GM19025 (cell line): ENCODE measurements at regions not wholly inside any gene's neighbourhood (a gene's known extent, or its start where the extent isn't known, plus 50 kb on each side); places are given as distances from the start of the nearest gene placed in this dataset.

Experiments used
- ATAC-seq: cut with Tn5 transposase; IDR thresholded peaks from one replicate; pipeline ENCODE4 v1.9.1; 2021; ENCODE audit warnings: mild to moderate bottlenecking, low read depth, moderate library complexity; ENCODE audit not compliant: unreplicated experiment

DNA sequence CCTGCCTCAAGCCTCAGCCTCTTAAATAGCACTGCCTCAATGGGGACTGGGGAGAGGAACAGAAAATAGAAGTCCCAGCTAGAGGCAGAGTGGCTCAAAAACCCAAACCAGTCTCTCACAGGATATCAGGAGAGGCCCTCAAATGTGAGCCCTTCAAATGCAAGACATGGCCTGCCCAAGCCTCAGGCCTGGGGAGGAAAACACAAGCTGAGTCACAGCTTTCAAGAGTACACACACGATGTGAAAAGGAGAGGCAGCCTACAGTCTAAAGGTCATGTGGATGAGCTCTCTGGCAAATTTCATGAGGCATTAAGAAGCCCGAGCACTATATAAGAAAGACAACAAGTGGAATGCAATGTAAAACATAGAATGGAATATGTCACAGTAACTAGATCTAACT lies 316.6 kb upstream of the MEX3C start:
- ATAC-seq, result no peak

DNA sequence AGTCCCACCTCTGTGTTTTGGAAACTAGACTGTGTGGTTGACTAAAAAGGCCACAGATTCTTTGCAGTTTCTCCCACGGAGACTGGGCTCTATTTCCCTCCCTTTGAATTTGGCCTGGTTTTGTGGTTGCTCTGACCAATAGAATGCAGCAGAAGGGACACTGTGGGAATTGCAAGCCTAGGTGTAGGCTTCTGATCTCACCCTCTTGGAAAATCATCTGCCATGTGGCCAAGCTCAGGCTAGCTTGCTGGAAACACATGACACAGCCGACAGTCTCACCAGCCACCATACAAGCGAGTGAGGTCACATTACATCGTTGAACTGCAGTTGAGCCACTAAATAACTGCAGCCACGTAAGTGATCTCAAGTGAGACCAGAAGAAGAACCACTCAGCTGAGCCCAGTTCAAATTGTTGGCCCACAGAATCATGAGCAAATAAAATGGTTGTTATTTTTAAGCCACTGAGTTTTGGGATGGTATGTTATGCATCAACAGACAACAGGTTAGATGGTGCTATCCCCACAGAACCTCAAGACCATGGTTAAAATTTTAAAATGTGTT lies 319.1 kb upstream of the MEX3C start:
- no peak for ATAC-seq

DNA sequence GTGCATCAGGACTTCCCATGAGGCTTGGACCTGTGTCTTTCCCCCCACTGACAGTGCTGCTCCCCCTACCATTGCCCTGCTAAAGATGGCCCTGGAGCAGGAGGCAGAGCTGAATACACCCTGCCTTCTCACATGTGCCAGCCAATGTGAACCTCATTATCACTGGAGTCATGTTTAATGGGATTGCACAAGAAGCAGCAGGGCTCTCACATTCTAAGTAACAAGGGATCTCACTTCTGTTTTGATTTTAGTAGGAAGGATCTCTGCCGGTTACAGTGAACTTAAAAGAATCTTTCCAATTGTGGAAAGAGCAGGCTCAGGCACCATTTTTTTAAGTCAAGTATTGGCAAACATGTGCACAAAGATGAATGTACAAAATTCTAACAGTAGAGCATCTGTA lies 322.1 kb upstream of the MEX3C start:
- ATAC-seq, result no peak

DNA sequence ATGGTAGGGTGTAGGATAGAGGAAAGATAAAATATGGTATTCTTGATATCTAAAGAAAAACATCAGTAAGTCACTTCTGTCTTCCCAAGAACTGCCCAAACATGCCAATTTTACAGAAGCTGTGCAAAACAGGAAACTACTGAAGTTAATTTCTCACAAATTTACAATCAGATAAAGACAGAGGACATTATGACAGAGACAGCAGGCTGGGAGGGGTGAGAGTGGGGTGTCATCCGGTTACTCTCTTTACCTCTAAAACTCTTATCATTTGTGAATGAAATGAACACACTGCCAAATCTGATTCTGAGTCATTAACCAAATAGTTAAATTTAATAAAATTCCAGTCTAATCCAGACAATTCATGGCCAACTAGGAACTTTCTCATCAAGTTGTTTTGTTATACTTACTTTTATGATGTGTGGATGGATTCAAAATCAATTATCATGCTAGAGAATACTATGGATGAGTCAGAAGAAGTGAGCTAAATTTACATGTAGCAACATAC lies 323.2 kb upstream of the MEX3C start:
- ATAC-seq, result no peak

DNA sequence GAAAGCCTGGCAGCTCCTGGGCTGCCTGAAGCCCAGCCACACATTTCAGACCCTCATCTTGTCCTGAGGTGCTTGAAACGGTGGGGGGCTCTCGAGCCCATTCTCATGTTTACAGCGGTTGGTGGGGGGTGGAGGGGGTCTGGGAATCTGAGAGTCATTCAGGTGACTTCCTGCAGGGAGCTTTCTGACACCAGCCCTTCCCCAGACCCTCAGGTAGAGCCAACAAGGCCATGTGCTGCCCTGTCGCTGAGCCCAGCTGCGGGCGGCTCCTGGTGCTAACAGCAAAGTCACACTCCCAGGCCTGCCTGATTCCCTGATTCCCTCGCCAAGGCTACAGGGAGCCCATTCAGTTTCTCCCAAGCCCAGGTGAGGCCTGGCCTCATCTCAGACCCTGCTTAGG lies 324.9 kb upstream of the MEX3C start:
- ATAC-seq, result no peak

DNA sequence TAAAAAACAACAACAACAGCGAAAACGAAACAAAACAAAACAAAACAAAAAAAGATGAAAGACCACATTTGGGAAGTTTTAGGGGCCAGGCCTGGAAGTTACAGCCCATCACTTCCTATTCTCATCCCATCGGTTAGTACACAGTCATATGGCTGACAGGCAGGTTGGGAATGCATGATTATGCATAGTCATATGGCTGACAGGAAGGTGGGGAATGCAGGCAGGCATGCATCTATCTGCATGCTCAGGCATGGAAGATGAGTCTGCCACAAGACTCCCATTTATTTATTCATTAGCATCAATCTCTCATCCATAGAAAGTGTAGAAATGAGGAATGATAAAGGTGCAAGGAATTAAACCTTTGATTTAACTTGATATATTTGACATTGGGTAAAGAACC lies 325.3 kb upstream of the MEX3C start:
- ATAC-seq, result no peak

DNA sequence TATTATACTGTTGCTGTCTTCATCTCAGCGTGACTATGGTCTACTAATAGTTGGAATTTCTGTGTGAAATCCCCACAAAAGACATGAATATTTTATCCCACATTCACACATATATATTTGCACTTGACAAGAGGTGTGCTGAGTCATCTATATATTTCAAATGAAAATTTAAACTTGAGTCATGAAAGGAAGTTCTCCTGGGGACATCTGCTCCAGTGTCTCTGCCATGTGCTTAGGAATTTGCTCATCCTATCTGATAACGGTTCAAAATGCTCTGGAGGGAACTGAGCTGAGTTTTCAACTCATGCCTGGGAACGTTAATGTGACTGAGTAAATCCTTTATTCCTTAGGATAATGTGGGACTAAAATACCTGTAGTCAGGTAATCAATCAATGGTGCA lies 326.2 kb upstream of the MEX3C start:
- no peak for ATAC-seq

DNA sequence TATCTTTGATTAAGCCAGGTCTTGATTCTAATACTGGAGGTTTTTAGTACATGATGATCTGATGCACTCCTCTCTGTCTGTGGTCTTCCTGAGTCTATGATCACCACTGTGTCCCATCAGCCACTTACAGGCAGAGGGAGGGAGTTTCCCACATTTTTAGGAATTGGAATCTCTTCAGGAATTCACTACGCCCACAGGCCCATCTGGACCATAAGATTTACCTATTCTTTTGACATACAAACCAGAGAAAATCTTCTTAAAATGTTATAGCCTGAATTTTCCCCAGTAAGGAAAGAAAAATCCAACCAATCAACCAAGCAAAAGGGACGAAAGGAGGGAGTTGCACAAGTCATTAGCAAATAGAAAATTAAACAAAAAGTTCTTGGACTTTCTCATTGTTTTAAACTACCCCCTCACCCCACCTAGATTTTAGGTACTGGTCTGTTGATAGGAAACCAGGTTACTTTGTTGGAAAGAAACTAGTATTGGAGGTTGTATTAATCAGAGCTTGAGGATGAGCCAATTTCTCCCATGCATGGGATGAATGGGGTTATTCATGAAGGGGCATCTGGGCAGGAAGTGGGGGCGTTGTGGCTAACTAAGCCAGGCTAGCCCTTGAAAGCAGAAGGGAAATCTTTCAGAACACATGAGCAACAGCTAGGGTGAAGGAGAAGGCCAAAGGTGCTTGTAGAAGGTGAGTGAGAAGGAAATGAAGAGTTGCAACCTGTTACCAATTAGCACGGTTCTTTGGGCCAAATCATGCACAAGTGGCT lies 328.2 kb upstream of the MEX3C start:
- ATAC-seq, result no peak

DNA sequence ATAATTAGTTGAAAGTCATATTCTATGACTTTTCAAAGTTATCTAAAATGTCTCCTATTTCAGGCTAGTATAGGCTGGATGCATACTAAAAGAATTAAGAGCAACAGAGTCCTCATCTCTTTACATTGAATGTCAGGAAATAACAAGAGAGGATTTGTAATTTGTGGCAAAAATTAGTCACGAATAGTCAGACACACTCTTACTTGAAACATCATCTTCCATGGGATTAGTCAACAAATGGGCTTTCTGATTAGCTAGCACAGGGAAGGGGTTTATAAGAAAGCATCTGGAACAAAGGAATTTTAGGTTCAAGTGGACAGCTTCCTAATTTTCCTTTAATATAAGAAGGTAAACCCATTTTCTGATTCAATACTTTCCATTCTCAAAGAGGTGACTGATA lies 330.3 kb upstream of the MEX3C start:
- no peak for ATAC-seq

DNA sequence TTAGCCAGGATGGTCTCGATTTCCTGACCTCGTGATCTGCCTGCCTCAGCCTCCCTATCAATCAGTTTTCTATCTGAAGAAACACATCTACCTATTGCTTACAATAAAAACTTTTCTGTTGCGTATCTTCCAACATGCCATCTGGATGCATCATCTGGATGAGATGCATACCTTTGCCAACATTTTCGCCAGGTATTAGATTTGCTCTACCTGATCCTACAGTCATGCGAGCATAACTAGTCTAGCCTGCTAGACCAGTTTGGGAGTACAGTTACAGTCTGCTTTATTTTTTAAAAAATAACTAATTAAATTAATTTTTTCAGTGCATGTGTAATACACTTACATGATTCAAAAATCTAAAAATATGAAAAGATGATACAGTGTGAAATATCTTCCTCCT lies 334.0 kb upstream of the MEX3C start:
- ATAC-seq, result no peak

DNA sequence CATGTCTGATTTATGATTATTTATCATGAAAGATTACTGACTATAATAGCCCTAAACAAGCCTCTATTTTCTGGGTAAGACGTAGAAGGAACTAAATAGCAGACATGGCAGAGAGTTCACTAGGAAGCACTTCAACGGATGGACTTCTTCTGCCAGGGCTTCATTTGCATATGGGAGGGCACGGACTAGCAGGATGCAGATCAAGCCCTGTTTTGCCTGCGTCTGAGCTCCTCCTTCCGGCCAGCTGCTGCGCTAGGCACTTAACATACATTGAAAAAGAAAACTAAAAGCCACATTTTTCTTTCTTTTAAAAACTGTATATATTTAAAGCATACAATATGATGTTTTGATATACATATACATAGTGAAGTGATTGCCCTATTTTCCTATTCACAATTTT lies 340.0 kb upstream of the MEX3C start:
- peak; percentile 94 for ATAC-seq

DNA sequence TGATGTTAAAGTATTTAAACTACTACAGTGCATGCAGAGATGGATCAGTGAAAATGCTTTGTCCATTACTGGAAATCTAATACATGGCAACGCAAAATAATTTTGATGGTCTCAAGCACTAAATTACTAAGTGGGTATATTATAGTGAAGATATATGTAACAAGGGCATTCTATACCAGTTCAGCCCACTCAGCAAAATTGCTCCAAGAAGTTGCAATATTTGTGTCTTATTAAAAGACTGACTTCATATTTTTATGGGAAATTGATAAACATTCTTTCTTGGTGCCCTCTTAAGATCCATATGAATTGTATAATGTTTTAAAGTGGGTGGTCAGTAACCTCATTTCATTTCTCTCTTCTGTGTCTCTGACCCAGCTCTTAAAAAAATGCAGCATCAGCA lies 343.1 kb upstream of the MEX3C start:
- no peak for ATAC-seq

DNA sequence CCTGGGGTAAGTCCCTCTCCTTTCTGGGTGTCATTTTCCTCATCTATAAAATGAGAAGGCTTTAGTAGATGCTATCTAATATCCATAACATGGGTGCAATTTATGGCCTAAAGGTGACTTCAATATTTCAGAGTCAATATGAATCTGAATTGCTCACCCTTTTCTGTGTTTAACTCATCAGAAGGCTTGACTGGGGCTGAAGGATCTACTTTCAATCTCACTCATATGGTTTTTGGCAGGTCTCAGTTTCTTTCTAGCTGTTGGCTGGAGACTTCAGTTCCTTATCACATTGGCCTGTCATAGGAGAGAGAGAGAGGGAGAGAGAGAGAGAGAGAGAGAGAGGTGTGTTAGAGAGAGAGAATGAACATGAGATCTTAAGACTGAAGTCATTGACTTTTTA lies 343.7 kb upstream of the MEX3C start:
- no peak for ATAC-seq

DNA sequence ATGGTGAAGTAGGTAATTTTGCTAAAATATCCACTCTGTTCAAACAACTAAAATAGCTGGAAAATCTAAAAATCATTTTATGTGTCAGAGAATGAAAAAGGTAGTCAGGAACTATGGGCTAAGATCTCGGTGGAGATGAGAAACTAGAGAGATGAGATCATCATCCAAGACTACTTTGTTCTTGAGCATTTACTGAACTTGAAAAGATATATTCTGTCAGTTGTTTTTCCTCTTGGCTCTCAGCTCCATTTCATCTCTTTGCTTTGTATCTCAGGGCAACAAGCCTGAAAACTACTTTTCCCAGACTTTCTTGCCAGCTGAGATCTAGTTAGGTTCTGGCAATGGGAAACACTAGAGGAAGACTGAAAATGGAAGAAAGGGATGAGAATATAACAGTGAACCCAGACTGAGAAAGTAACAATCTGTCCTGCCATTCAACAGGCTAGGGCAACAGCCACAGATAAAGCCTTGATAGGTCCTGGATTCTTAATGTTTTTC lies 346.2 kb upstream of the MEX3C start:
- ATAC-seq, result no peak

DNA sequence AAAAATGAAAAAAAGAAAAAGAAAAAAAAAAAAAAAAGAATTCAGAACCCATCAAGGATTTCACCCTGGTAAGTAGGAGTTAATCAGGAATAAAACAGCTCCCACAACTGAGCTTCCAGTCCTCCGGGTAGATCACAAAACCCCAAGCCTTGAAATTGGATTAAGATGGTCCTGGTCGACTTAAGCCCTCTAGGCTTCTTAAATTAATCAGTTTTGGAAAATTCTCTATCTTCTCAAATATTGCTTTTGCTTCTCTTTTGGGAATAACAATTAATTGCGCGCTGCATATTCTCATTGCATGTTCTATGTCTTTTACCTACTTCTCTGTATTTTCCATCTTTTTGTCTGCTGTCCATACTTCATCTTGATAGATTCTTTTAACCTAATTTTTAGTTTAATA lies 348.0 kb upstream of the MEX3C start:
- ATAC-seq, result no peak

DNA sequence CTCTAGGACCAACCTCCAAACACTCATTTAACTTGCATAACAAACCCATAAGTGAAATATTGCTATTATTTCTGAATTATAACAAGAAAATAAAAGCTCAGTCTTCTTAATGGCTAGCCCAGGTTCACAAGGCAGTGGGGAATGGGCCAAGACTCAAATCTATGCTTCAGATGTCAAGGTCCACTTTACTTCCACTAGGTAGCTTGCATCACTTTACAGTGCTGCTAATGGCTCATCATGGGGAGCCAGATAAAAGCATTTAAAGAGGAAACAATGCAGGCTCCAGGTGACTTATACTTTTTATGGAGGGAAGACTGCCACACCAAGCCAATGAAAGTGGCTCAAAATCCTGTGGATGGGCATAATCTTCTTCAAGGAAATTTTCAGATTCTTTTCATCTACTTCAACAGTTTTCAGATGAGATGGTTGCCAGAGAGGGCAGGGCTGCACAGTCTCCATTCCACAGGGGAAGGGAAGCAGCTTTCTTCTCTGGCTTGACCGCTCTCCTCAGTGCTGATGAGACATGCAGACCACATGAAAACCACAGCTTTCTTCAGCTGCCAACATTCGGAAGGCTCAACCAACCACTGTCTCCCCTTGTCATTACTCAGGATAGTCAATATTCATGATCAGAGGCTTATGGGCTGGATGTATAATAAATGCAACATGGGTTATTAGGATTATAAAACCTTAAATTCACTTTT lies 361.9 kb upstream of the MEX3C start:
- ATAC-seq, result no peak

DNA sequence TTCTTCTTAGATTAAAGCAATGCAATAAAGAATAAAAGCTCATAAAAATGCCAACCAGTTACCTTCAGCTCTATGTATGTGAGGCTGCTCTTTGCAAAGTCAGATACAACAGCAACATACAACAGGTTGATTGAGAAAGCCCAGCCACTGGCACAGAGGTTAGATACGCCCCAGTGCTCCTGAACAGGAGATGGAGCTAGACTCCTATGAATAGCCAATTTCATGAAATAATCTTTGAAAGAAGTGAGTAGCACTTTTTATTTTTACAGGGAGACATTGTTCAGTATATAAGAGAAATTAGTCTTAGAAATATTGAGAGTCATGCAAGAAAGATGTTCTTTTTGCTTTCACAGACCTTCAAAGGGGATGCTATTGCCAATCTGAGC lies 362.4 kb upstream of the MEX3C start:
- ATAC-seq, result no peak

DNA sequence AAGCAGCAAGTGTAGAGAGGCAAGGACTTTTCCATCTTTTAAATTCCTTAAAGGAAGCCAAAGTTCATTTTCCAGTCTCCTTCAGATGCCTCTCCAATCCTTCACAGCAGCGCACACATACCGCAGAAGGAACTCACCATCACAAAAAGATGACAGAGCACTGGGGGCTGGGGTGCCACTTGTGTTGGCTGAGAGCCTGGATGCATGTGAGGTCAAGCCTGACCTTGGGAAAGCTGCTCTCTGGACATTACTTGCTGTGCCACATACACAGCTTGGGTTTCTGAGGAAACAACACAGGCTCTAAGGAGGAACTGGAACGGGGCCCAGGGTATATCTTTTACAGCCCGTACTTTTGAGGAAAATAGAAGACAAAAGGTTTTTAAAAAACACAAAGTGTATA lies 364.3 kb upstream of the MEX3C start:
- no peak for ATAC-seq

DNA sequence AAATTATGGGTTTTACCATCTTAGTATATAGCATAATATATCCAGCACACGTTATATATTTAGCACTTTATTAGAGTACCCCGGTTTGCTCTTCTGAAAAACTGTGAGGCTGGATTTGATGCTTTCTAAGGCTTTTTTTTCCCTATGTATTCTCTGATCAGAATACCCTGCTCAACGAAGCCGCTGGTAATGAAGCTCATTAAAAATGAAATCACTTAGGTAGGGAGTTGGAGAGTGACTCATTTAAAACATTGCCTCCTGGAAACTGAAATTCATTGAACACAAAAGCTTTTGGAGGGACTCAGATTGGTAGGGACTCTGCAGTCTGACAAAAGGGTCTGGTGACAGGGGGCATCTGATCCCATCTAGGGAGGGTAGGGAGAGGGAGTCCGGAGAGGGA lies 365.4 kb upstream of the MEX3C start:
- ATAC-seq, result no peak

DNA sequence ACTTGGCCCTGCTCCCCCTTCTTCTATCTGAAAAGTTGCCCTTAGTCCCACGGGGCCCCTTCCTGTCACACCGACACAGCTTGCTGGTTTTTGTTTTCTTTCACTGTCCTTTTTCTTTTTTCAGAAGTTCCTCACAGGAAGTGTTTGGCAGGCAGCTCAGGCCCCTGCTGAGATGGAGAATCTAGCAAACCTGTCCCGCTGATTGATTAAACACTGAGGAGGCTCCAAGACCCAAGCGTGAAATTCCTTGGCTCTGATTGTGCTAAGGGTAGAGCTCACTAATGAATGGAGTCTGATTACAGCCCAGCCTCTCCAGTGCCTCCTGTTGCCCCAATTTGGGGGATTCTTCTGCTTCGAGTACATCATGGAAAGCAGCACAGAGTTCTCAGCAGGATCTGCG lies 365.9 kb upstream of the MEX3C start:
- no peak for ATAC-seq

DNA sequence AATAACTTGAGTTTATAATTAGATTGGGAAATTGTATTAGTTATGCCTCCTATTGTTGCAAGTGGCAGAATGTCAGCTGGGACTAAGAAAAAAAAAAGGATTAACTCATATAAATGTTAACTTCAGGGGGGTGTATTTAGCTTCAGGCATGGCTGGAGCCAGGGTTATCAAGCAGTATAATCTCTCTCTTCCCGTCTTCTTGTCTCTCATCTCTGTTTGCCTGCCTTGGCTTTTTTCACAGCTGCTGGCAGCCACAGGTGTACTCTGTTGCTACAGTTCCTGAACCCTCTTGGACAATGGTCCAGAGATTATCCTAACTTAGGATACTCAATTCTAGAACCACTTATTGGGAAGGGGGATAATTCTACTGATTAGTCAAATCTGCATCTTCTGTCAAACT lies 370.7 kb upstream of the MEX3C start:
- ATAC-seq, result no peak

DNA sequence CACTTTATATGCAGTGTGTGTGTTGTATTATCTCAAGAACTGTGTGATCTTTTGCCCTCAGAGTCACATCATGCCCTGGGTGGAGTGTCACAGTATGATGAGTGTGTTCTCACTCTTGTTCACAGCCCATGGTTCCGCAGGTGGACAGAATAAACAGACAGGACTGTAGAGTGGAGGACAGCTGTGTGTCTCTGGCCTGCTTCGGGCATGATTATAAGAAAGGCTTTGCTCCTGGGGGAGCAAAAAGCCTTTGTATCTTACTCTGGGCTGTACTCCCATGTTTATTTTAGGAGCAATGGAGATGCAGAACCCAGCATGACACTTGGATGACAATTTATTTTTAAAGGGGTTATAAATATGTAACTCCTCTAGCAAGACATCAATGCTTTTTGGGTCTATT lies 371.7 kb upstream of the MEX3C start:
- ATAC-seq, result no peak
